ENCODE measurements at regions not wholly inside any gene's neighbourhood (a gene's known extent, or its start where the extent isn't known, plus 50 kb on each side); places are given as distances from the start of the nearest gene placed in this dataset.

GRCh38 chr14:71322655-71323250 lies 415.5 kb downstream of the PCNX1 start:
- ATAC-seq = no peak
- Histone ChIP-seq H3K79me2 (replicated peaks; ENCODE audit: insufficient read depth) (peaks cover 56% of the 10 kb centered on the region), H3K9me2 (ENCODE audit: insufficient read depth) (no peaks in the 10 kb centered on the region), H3K4me1 (ENCODE audit: insufficient read depth) (peaks cover 43% of the 10 kb centered on the region), H3K27me3 (ENCODE audit: insufficient read depth) (no peaks in the 10 kb centered on the region), H4K20me1 (replicated peaks; ENCODE audit: insufficient read depth) (no peaks in the 10 kb centered on the region; the same call in 1 of the 2 replicates), H2AFZ (no peak overlapping the region), H3K27ac (ENCODE audit: low read depth) (no peak overlapping the region), H3F3A (replicated peaks; ENCODE audit: low read depth) (no peaks in the 10 kb centered on the region), H3K4me2 (peak overlapping the region; percentile 83), H3K4me3 (peak overlapping the region; percentile 77), H3K36me3 (ENCODE audit: insufficient read depth) (no peaks in the 10 kb centered on the region)
- Mint-ChIP-seq H3K4me1 (peaks cover 46% of the 10 kb centered on the region), H3K27me3 (ENCODE audit: insufficient read depth, low read depth, poor library complexity) (peaks cover 12% of the 10 kb centered on the region), H3K9me3 (no peaks in the 10 kb centered on the region), H3K27ac (no peak overlapping the region), H3K4me3 (peak overlapping the region; percentile 91), H3K36me3 (ENCODE audit: low read depth) (no peaks in the 10 kb centered on the region; the same call in 2 of the 3 replicates)
- DNase-seq (ENCODE audit: low spot score) = no peak
- TF ChIP-seq CTCF (conservative IDR thresholded peaks at IDR 0.05; ENCODE audit: low read depth in 2 of 2) (peak; percentile 31 to 55), CREB1 (CRISPR knock-in tag; IDR thresholded peaks at IDR 0.05; ENCODE audit: low read depth) (no peak)

- peak overlapping the region; percentile 40 for H3K4me2 ChIP-seq
- peaks cover 77% of the 10 kb centered on the region for H3K79me2 ChIP-seq (replicated peaks; ENCODE audit: insufficient read depth)
- H3K4me3 Mint-ChIP-seq = peak overlapping the region; percentile 28
- H3K27ac ChIP-seq (ENCODE audit: low read depth) = 0 out of 2 replicates have a peak overlapping the region, but pooled peaks have one; percentile 43
- H3K4me1 Mint-ChIP-seq = peaks cover 49% of the 10 kb centered on the region
- ATAC-seq = peak; percentile 15
- H3K4me3 ChIP-seq = peak overlapping the region; percentile 32; the same call in 1 of the 2 replicates
- H3K27me3 Mint-ChIP-seq (ENCODE audit: insufficient read depth, low read depth, poor library complexity) = peaks cover 7% of the 10 kb centered on the region
- H3K4me1 ChIP-seq (ENCODE audit: insufficient read depth) = peaks cover 49% of the 10 kb centered on the region
- H3F3A ChIP-seq (replicated peaks; ENCODE audit: low read depth) = no peaks in the 10 kb centered on the region
- H2AFZ ChIP-seq = no peak overlapping the region
- H3K36me3 ChIP-seq (ENCODE audit: insufficient read depth) = no peaks in the 10 kb centered on the region
- peaks cover 11% of the 10 kb centered on the region for H3K36me3 Mint-ChIP-seq (ENCODE audit: low read depth)
- H3K9me3 Mint-ChIP-seq = no peaks in the 10 kb centered on the region
- peak overlapping the region; percentile 41 for H3K27ac Mint-ChIP-seq
- peak; percentile 66 for DNase-seq (ENCODE audit: low spot score)
- no peaks in the 10 kb centered on the region for H3K27me3 ChIP-seq (ENCODE audit: insufficient read depth)
- H3K9me2 ChIP-seq (ENCODE audit: insufficient read depth) = 0 out of 2 replicates have a peak, but pooled peaks cover 2% of the 10 kb centered on the region
- no peaks in the 10 kb centered on the region; the same call in 1 of the 2 replicates for H4K20me1 ChIP-seq (replicated peaks; ENCODE audit: insufficient read depth)
- TF ChIP-seq ZNF331 (CRISPR knock-in tag; IDR thresholded peaks at IDR 0.05; ENCODE audit: low read depth) (no peak), EZH2 (IDR thresholded peaks at IDR 0.05; ENCODE audit: low read depth, unreplicated experiment) (no peak), STAT1 (IDR thresholded peaks at IDR 0.05; ENCODE audit: unreplicated experiment) (no peak), ZNF462 (CRISPR knock-in tag; IDR thresholded peaks at IDR 0.05) (no peak), POLR2AphosphoS5 (IDR thresholded peaks at IDR 0.05; ENCODE audit: low read depth) (no peak), EZH2phosphoT487 (IDR thresholded peaks at IDR 0.05; ENCODE audit: unreplicated experiment) (no peak), ZNF114 (CRISPR knock-in tag; IDR thresholded peaks at IDR 0.05) (no peak), CTCF (conservative IDR thresholded peaks at IDR 0.05; ENCODE audit: low read depth in 2 of 2) (no peak)
Observed at GRCh38 chr14:71324767-71325272, 417.6 kb downstream of the PCNX1 start.

Measured in GM23338 (cell line).